NCI-H510A (cell line): ENCODE measurements at regions not wholly inside any gene's neighbourhood (a gene's known extent, or its start where the extent isn't known, plus 50 kb on each side); places are given as distances from the start of the nearest gene placed in this dataset.

Source experiments
- DNase-seq: peaks from one replicate; lab custom pipeline; 2025; lab: John Stamatoyannopoulos, UW

GRCh38 chr5:116361979-116362577, 212.5 kb downstream of the SEMA6A start:
- DNase-seq: no peak

GRCh38 chr5:116361171-116361967, 213.3 kb downstream of the SEMA6A start:
- no peak for DNase-seq

GRCh38 chr5:116360008-116360853, 214.4 kb downstream of the SEMA6A start:
- DNase-seq: no peak

GRCh38 chr5:116359592-116359991, 215.0 kb downstream of the SEMA6A start:
- DNase-seq: no peak

- DNase-seq: no peak
Observed at GRCh38 chr5:116358911-116359418, 215.7 kb downstream of the SEMA6A start.

GRCh38 chr5:116358015-116358523, 216.6 kb downstream of the SEMA6A start:
- DNase-seq: no peak

- DNase-seq: no peak
Observed at GRCh38 chr5:116355819-116356601, 218.6 kb downstream of the SEMA6A start.

GRCh38 chr5:116354699-116355098, 219.9 kb downstream of the SEMA6A start:
- DNase-seq: no peak

GRCh38 chr5:116347657-116348056, 227.0 kb downstream of the SEMA6A start:
- DNase-seq: no peak

GRCh38 chr5:116343961-116344360, 230.7 kb downstream of the SEMA6A start:
- no peak for DNase-seq
